ENCODE measurements at regions not wholly inside any gene's neighbourhood (a gene's known extent, or its start where the extent isn't known, plus 50 kb on each side); places are given as distances from the start of the nearest gene placed in this dataset.

- TF ChIP-seq, protein P1, sequence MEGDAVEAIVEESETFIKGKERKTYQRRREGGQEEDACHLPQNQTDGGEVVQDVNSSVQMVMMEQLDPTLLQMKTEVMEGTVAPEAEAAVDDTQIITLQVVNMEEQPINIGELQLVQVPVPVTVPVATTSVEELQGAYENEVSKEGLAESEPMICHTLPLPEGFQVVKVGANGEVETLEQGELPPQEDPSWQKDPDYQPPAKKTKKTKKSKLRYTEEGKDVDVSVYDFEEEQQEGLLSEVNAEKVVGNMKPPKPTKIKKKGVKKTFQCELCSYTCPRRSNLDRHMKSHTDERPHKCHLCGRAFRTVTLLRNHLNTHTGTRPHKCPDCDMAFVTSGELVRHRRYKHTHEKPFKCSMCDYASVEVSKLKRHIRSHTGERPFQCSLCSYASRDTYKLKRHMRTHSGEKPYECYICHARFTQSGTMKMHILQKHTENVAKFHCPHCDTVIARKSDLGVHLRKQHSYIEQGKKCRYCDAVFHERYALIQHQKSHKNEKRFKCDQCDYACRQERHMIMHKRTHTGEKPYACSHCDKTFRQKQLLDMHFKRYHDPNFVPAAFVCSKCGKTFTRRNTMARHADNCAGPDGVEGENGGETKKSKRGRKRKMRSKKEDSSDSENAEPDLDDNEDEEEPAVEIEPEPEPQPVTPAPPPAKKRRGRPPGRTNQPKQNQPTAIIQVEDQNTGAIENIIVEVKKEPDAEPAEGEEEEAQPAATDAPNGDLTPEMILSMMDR (IDR thresholded peaks at IDR 0.05): no peak
- TF ChIP-seq POLR2A (IDR thresholded peaks at IDR 0.05): no peak
Observed at GRCh38 chr3:88226910-88227309, 77.2 kb downstream of the C3orf38 start.
